ENCODE measurements at regions not wholly inside any gene's neighbourhood (a gene's known extent, or its start where the extent isn't known, plus 50 kb on each side); places are given as distances from the start of the nearest gene placed in this dataset.

GRCh38 chr2:129404000-129404685 lies 575.3 kb upstream of the RAB6C start:
- no peak for FAIRE-seq
- dilution Hi-C loops (cut with MboI; ENCODE audit: extremely low pct_ligation_motif_present, low sequenced_read_pairs): no loop called here
- CTCF ChIA-PET: no interaction called here

More at GRCh38 chr2:129404000-129404685, 575.3 kb upstream of the RAB6C start:
- H3K27ac ChIP-seq (ENCODE audit: insufficient read depth, low read depth, low read length): no peak overlapping the region
- no peak overlapping the region for H3K4me2 ChIP-seq (ENCODE audit: insufficient read depth, low read length)
- H3K9ac ChIP-seq (replicated peaks; ENCODE audit: extremely low read depth, insufficient read depth, low read length): no peak overlapping the region
- intact Hi-C loops (cut with micrococcal nuclease): no loop called here
- no TSS peak for BruUV-seq (replicated peaks)
- H3K79me2 ChIP-seq (ENCODE audit: control insufficient read depth, insufficient read depth, low read length): no peaks in the 10 kb centered on the region
- H4K20me1 ChIP-seq (replicated peaks; ENCODE audit: control insufficient read depth, extremely low read depth, insufficient read depth, low read length): no peaks in the 10 kb centered on the region
- no peaks in the 10 kb centered on the region for H3K4me1 ChIP-seq (ENCODE audit: control insufficient read depth, extremely low read depth, insufficient read depth, low read length)
- peaks cover 1% of the 10 kb centered on the region for H3K9me3 ChIP-seq (replicated peaks; ENCODE audit: control insufficient read depth, insufficient read depth, low read length)
- no peak for TF ChIP-seq POLR2A (IDR thresholded peaks at IDR 0.05; ENCODE audit: low read depth, low read length)
- no peak for TF ChIP-seq JUN (IDR thresholded peaks at IDR 0.05; ENCODE audit: borderline replicate concordance, insufficient read depth, insufficient read length, low read depth)
- TF ChIP-seq POLR2AphosphoS5 (IDR thresholded peaks at IDR 0.05; ENCODE audit: insufficient read depth, low read depth, low read length): no peak
- TF ChIP-seq CTCF (IDR thresholded peaks at IDR 0.05; ENCODE audit: extremely low read depth in 1 of 2, insufficient read depth in 1 of 2, low read depth in 1 of 2, low read length in 2 of 2): no peak
- no peak for TF ChIP-seq FOS (IDR thresholded peaks at IDR 0.05; ENCODE audit: borderline replicate concordance, insufficient read depth, low read length)
- TF ChIP-seq GATA2 (IDR thresholded peaks at IDR 0.05; ENCODE audit: insufficient read depth, insufficient read length, low read depth, low read length): no peak
- TF ChIP-seq MAX (IDR thresholded peaks at IDR 0.05; ENCODE audit: insufficient read depth, insufficient read length): no peak
- no peak for TF ChIP-seq MYC (IDR thresholded peaks at IDR 0.05; ENCODE audit: low read depth, low read length)
- TF ChIP-seq EZH2 (IDR thresholded peaks at IDR 0.05; ENCODE audit: borderline replicate concordance, low read depth, low read length, severe bottlenecking): no peak
- no peaks in the 10 kb centered on the region for H3K27me3 ChIP-seq (ENCODE audit: control insufficient read depth in 2 of 2, insufficient read depth in 2 of 2, low read length in 2 of 2)
- no peaks in the 10 kb centered on the region for H3K9me1 ChIP-seq (replicated peaks; ENCODE audit: control insufficient read depth, extremely low read depth, insufficient read depth, low read length)
- no peak for DNase-seq (ENCODE audit: low read depth, low spot score)
- H2AFZ ChIP-seq (ENCODE audit: low read depth, low read length): no peak overlapping the region
- H3K4me3 ChIP-seq (replicated peaks in 1 of 3; ENCODE audit: insufficient read depth in 1 of 3, low read depth in 1 of 3, low read length in 3 of 3): no peak overlapping the region
- POLR2A ChIA-PET: no interaction called here
- no peaks in the 10 kb centered on the region for H3K36me3 ChIP-seq (ENCODE audit: control insufficient read depth in 2 of 2, extremely low read depth in 1 of 2, insufficient read depth in 2 of 2, low read length in 2 of 2)
